Astrocyte (in vitro differentiated cells and primary cell): ENCODE measurements at regions not wholly inside any gene's neighbourhood (a gene's known extent, or its start where the extent isn't known, plus 50 kb on each side); places are given as distances from the start of the nearest gene placed in this dataset.

Experiments
- DNase-seq: peaks from one replicate; pipeline ENCODE4 v3.0.0-alpha.2; 2010; ENCODE audit warnings: low read depth
- FAIRE-seq: peaks from 2 replicates; lab custom pipeline; 2011; peaks lifted over from hg19 to GRCh38; lab: Jason Lieb, UNC
- H2AFZ ChIP-seq: 2 replicates; pipeline ENCODE4 v1.6.0; 2012; ENCODE audit warnings: low read depth, low read length, inconsistent platforms
- H3K27ac ChIP-seq: 2 replicates; pipeline ENCODE4 v1.5.1; 2011; ENCODE audit warnings: low read depth, low read length, inconsistent platforms
- H3K27me3 ChIP-seq: 2 replicates; pipeline ENCODE4 v1.6.0; 2011; ENCODE audit warnings: low read length, inconsistent platforms; ENCODE audit not compliant: insufficient read depth
- H3K36me3 ChIP-seq: 2 replicates; pipeline ENCODE4 v1.5.1; 2011; ENCODE audit warnings: low read length, inconsistent platforms; ENCODE audit not compliant: insufficient read depth
- H3K4me1 ChIP-seq: 2 replicates; pipeline ENCODE4 v1.5.1; 2011; ENCODE audit warnings: low read length, inconsistent platforms; ENCODE audit not compliant: insufficient read depth
- H3K4me2 ChIP-seq: 2 replicates; pipeline ENCODE4 v1.6.0; 2012; ENCODE audit warnings: low read length, inconsistent platforms
- H3K4me3 ChIP-seq: 2 replicates; pipeline ENCODE4 v1.5.1; 2011; ENCODE audit warnings: low read depth, mild to moderate bottlenecking, low read length, inconsistent platforms; ENCODE audit not compliant: insufficient read depth
- H3K79me2 ChIP-seq: 2 replicates; pipeline ENCODE4 v1.6.0; 2012; ENCODE audit warnings: mild to moderate bottlenecking, low read length, inconsistent platforms; ENCODE audit not compliant: insufficient read depth
- H3K9ac ChIP-seq: 2 replicates; pipeline ENCODE4 v1.6.0; 2012; ENCODE audit warnings: mild to moderate bottlenecking, low read length, inconsistent platforms
- H3K9me3 ChIP-seq: 2 replicates; pipeline ENCODE4 v1.5.1; 2012; ENCODE audit warnings: low read depth, mild to moderate bottlenecking, low read length, inconsistent platforms; ENCODE audit not compliant: insufficient read depth
- H4K20me1 ChIP-seq: 2 replicates; pipeline ENCODE4 v1.6.0; 2012; ENCODE audit warnings: low read length, inconsistent platforms; ENCODE audit not compliant: insufficient read depth
- H3K27ac Mint-ChIP-seq: one replicate; pipeline ENCODE4 v1.8.0; 2021; ENCODE audit warnings: mild to moderate bottlenecking, mixed read lengths; ENCODE audit not compliant: unreplicated experiment
- H3K27me3 Mint-ChIP-seq: one replicate; pipeline ENCODE4 v1.8.0; 2021; ENCODE audit warnings: low read depth, mixed read lengths; ENCODE audit not compliant: unreplicated experiment
- H3K36me3 Mint-ChIP-seq: one replicate; pipeline ENCODE4 v1.8.0; 2021; ENCODE audit warnings: low read depth, mixed read lengths; ENCODE audit not compliant: unreplicated experiment
- H3K4me1 Mint-ChIP-seq: one replicate; pipeline ENCODE4 v1.8.0; 2021; ENCODE audit warnings: low read depth, mixed read lengths; ENCODE audit not compliant: unreplicated experiment
- H3K4me3 Mint-ChIP-seq: one replicate; pipeline ENCODE4 v1.8.0; 2021; ENCODE audit warnings: mild to moderate bottlenecking, moderate library complexity, mixed read lengths; ENCODE audit not compliant: unreplicated experiment
- H3K9me3 Mint-ChIP-seq: one replicate; pipeline ENCODE4 v1.8.0; 2021; ENCODE audit warnings: mild to moderate bottlenecking, mixed read lengths; ENCODE audit not compliant: unreplicated experiment
- EZH2 ChIP-seq: IDR thresholded peaks from 2 replicates; pipeline ENCODE4 v1.6.1; 2012; ENCODE audit warnings: mild to moderate bottlenecking, low read length, inconsistent platforms; ENCODE audit not compliant: insufficient read depth
- TF ChIP-seq, protein P1 (sequence below): IDR thresholded peaks from 2 replicates; pipeline ENCODE4 v1.5.1; 2011; ENCODE audit warnings: low read depth, mild to moderate bottlenecking, inconsistent platforms, low read length, moderate library complexity; ENCODE audit not compliant: insufficient read depth

DNA sequence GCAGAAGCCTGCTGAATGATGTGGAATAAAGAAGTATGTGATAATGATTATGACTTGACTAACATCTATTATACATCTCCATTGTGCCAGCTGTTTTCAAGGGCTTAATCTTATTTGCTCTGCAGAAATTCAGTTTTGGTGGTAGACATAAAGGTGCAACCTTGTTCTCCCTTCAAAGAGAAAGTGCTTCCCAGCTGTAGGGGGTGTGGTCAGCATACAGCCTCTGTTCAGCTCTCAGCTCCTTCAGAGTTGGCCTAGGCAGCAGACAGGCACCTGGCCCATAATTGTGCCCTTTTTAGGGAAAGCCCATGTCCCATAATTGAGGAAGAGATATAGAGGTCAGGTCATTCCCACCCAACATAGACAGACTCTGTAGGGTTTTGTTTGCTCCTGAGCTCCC is 104.3 kb upstream of the EOMES start:
- Mint-ChIP-seq H3K9me3 (no peaks in the 10 kb centered on the region), H3K36me3 (no peaks in the 10 kb centered on the region), H3K4me3 (no peak overlapping the region), H3K4me1 (no peaks in the 10 kb centered on the region), H3K27me3 (peaks cover 7% of the 10 kb centered on the region), H3K27ac (no peak overlapping the region)
- H3K36me3 ChIP-seq: no peaks in the 10 kb centered on the region
- no peak overlapping the region for H2AFZ ChIP-seq
- H4K20me1 ChIP-seq: no peaks in the 10 kb centered on the region
- no peaks in the 10 kb centered on the region for H3K79me2 ChIP-seq
- no peak overlapping the region for H3K27ac ChIP-seq
- H3K4me2 ChIP-seq: no peak overlapping the region
- no peak overlapping the region for H3K9ac ChIP-seq
- no peaks in the 10 kb centered on the region for H3K27me3 ChIP-seq
- DNase-seq (no peak), FAIRE-seq (no peak)
- TF ChIP-seq EZH2: no peak
- TF ChIP-seq, protein P1, sequence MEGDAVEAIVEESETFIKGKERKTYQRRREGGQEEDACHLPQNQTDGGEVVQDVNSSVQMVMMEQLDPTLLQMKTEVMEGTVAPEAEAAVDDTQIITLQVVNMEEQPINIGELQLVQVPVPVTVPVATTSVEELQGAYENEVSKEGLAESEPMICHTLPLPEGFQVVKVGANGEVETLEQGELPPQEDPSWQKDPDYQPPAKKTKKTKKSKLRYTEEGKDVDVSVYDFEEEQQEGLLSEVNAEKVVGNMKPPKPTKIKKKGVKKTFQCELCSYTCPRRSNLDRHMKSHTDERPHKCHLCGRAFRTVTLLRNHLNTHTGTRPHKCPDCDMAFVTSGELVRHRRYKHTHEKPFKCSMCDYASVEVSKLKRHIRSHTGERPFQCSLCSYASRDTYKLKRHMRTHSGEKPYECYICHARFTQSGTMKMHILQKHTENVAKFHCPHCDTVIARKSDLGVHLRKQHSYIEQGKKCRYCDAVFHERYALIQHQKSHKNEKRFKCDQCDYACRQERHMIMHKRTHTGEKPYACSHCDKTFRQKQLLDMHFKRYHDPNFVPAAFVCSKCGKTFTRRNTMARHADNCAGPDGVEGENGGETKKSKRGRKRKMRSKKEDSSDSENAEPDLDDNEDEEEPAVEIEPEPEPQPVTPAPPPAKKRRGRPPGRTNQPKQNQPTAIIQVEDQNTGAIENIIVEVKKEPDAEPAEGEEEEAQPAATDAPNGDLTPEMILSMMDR: no peak
- H3K9me3 ChIP-seq: no peaks in the 10 kb centered on the region
- no peaks in the 10 kb centered on the region for H3K4me1 ChIP-seq
- no peak overlapping the region for H3K4me3 ChIP-seq

DNA sequence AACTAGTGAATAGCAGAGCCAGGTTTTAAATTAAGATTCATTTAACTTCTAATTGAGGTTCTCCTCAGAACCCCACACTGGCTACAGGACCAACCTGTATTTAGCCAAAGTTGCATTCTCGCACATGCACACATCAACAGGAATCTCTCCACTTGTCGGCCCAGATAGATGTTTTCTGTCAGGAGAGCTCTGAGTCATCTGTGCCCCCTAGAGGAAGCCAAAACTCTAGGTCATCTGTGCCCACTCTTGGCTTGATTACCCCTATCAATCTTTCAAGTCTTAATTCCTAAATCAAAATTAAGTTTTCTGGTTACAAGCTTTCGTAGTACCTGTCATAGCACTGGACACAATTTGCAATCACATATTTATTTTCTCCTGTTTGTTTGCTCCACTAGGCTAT is 104.9 kb upstream of the EOMES start:
- H3K36me3 Mint-ChIP-seq: no peaks in the 10 kb centered on the region
- no peak overlapping the region for H3K9ac ChIP-seq
- H2AFZ ChIP-seq: no peak overlapping the region
- no peak overlapping the region for H3K4me3 ChIP-seq
- no peaks in the 10 kb centered on the region for H3K9me3 ChIP-seq
- H3K4me3 Mint-ChIP-seq: no peak overlapping the region
- H4K20me1 ChIP-seq: no peaks in the 10 kb centered on the region
- H3K27me3 Mint-ChIP-seq: peaks cover 7% of the 10 kb centered on the region
- no peaks in the 10 kb centered on the region for H3K9me3 Mint-ChIP-seq
- TF ChIP-seq, protein P1: no peak
- no peak for TF ChIP-seq EZH2
- H3K4me2 ChIP-seq: no peak overlapping the region
- no peaks in the 10 kb centered on the region for H3K36me3 ChIP-seq
- no peaks in the 10 kb centered on the region for H3K27me3 ChIP-seq
- DNase-seq (no peak), FAIRE-seq (no peak)
- no peaks in the 10 kb centered on the region for H3K4me1 Mint-ChIP-seq
- H3K27ac ChIP-seq: no peak overlapping the region
- no peaks in the 10 kb centered on the region for H3K4me1 ChIP-seq
- H3K79me2 ChIP-seq: no peaks in the 10 kb centered on the region
- no peak overlapping the region for H3K27ac Mint-ChIP-seq

DNA sequence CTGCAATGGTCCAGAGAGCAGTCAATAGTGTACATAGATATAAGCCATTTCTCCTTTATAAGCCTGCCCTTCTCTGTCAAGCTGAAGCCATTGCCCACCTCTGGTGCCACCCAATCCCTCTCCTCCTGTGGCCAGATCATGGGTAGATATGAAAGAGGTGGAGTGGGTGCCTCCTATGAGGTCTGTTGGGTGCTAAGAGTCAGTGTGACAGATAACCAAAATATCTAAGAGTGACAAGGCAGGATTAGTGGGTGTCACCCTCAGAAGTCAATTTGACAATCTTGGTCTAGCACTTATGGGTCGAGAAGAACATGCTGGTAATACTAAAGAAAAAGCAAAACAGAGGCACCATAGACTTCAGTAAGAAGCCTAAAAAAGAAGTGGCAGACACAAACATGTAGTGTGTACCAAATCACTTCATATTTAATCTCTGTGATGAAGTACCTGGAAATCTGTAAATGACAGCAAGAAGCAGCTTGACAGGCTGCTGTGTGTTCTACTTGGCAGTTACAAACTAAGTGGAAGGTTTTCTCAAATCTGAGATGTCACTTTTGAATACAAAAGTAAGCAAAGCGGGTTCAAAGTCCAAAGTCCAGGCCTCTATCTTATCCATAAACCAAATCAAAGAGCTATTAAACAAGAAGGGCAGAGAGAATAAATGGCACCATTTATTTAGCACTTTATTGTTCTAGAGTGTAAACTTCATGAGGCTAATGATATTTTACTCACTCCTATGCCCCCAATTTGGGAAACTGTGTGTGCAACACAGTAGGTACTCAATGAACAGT is 118.9 kb upstream of the EOMES start:
- H3K4me1 Mint-ChIP-seq: no peaks in the 10 kb centered on the region
- peaks cover 2% of the 10 kb centered on the region for H3K27me3 Mint-ChIP-seq
- H3K4me3 Mint-ChIP-seq: no peak overlapping the region
- Histone ChIP-seq H3K4me1 (no peaks in the 10 kb centered on the region), H3K36me3 (no peaks in the 10 kb centered on the region), H3K4me3 (no peak overlapping the region), H3K27me3 (no peaks in the 10 kb centered on the region), H3K27ac (no peak overlapping the region), H4K20me1 (no peaks in the 10 kb centered on the region), H3K9ac (no peak overlapping the region), H3K9me3 (peaks cover 3% of the 10 kb centered on the region), H2AFZ (no peak overlapping the region), H3K4me2 (no peak overlapping the region), H3K79me2 (no peaks in the 10 kb centered on the region)
- no peak for DNase-seq
- TF ChIP-seq EZH2: no peak
- TF ChIP-seq, protein P1: no peak
- no peaks in the 10 kb centered on the region for H3K36me3 Mint-ChIP-seq
- no peak for FAIRE-seq
- peaks cover 2% of the 10 kb centered on the region for H3K9me3 Mint-ChIP-seq
- H3K27ac Mint-ChIP-seq: no peak overlapping the region
